ENCODE measurements at regions not wholly inside any gene's neighbourhood (a gene's known extent, or its start where the extent isn't known, plus 50 kb on each side); places are given as distances from the start of the nearest gene placed in this dataset.
A peak's percentile ranks its signal among the peaks of the same experiment; 100 is the strongest.

DNA sequence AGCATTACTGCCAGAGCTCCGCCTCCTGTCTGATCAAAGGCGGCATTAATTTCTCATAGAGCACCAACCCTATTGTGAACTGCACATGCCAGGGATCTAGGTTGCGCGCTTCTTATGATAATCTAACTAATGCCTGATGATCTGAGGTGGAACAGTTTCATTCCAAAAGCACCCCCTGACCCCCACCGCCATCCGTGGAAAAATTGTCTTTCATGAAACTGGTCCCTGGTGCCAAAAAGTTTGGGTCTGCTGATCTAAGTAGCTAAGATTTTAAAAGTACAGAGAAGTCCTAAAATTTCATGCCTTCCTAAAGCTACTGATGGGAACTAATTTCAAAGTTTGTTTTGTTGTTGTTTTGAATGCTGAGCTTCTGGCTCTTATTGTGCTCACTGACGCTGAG lies 281.6 kb downstream of the PRL start:
- WGBS (ENCODE audit: extremely low coverage, insufficient read length, low lambda C conversion rate), result no CpG with 5 or more reads among the region's 7 CpGs
- Histone ChIP-seq H2BK15ac (ENCODE audit: low read depth, low read length) (no peak overlapping the region), H3K9ac (ENCODE audit: extremely low read depth, insufficient read length, low read length) (no peak overlapping the region), H2BK5ac (ENCODE audit: insufficient read length, low read length) (no peak overlapping the region), H4K5ac (ENCODE audit: insufficient read length, low read depth, low read length) (no peak overlapping the region), H3K4me1 (ENCODE audit: insufficient read depth, low read length) (no peaks in the 10 kb centered on the region; the same call in 1 of the 2 replicates), H3K27ac (ENCODE audit: insufficient read length, low read depth, low read length) (no peak overlapping the region), H2BK120ac (ENCODE audit: low read depth, low read length, poor library complexity, severe bottlenecking) (no peak overlapping the region), H3K4me2 (ENCODE audit: insufficient read depth, insufficient read length, low read length) (no peak overlapping the region), H3K23me2 (ENCODE audit: insufficient read length, low read depth, low read length, poor library complexity, severe bottlenecking) (no peaks in the 10 kb centered on the region), H3K4ac (ENCODE audit: low read depth, low read length) (no peak overlapping the region), H3K79me1 (ENCODE audit: insufficient read depth, low read depth, low read length, poor library complexity, severe bottlenecking) (peaks cover 9% of the 10 kb centered on the region), H4K8ac (replicated peaks; ENCODE audit: insufficient read length, low read depth, low read length) (no peak overlapping the region), H3K18ac (ENCODE audit: insufficient read length, low read depth, low read length) (no peak overlapping the region), H3K14ac (ENCODE audit: insufficient read depth, low read length) (no peak overlapping the region), H3T11ph (ENCODE audit: low read length) (no peak overlapping the region), H2AK5ac (ENCODE audit: insufficient read length, low read length) (no peak overlapping the region), H2BK20ac (ENCODE audit: low read depth, low read length, poor library complexity, severe bottlenecking) (no peak overlapping the region), H3K27me3 (ENCODE audit: insufficient read depth, low read length) (no peaks in the 10 kb centered on the region), H2BK12ac (ENCODE audit: insufficient read length, low read depth, low read length) (no peak overlapping the region), H3K79me2 (ENCODE audit: insufficient read depth, low read length) (peaks cover 4% of the 10 kb centered on the region; the same call in 1 of the 2 replicates), H4K20me1 (ENCODE audit: control insufficient read depth, insufficient read depth, insufficient read length) (no peaks in the 10 kb centered on the region), H3K23ac (ENCODE audit: insufficient read length, low read depth, low read length) (no peak overlapping the region), H2AFZ (ENCODE audit: low read length) (no peak overlapping the region), H4K91ac (ENCODE audit: insufficient read length, low read depth, low read length) (no peak overlapping the region), H3K9me3 (ENCODE audit: control insufficient read depth, low read depth, low read length) (no peaks in the 10 kb centered on the region), H3K56ac (ENCODE audit: insufficient read length, low read depth, low read length) (no peak overlapping the region)
- Mint-ChIP-seq H3K9me3 (no peaks in the 10 kb centered on the region), H3K27ac (peak overlapping the region in 1 of 3 experiments; percentile 44; a peak in 3 of 7 replicates), H3K4me1 (peaks cover 19 to 25% of the 10 kb centered on the region in 2 experiments), H3K4me3 (no peak overlapping the region), H3K36me3 (ENCODE audit: insufficient read depth in 1 of 3, low read depth in 3 of 3) (peaks cover 5 to 7% (median 6%) of the 10 kb centered on the region in 3 experiments; a peak in 5 of 7 replicates), H3K27me3 (ENCODE audit: low read depth) (no peaks in the 10 kb centered on the region)
- TF ChIP-seq, protein P1, sequence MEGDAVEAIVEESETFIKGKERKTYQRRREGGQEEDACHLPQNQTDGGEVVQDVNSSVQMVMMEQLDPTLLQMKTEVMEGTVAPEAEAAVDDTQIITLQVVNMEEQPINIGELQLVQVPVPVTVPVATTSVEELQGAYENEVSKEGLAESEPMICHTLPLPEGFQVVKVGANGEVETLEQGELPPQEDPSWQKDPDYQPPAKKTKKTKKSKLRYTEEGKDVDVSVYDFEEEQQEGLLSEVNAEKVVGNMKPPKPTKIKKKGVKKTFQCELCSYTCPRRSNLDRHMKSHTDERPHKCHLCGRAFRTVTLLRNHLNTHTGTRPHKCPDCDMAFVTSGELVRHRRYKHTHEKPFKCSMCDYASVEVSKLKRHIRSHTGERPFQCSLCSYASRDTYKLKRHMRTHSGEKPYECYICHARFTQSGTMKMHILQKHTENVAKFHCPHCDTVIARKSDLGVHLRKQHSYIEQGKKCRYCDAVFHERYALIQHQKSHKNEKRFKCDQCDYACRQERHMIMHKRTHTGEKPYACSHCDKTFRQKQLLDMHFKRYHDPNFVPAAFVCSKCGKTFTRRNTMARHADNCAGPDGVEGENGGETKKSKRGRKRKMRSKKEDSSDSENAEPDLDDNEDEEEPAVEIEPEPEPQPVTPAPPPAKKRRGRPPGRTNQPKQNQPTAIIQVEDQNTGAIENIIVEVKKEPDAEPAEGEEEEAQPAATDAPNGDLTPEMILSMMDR (conservative IDR thresholded peaks at IDR 0.05), result no peak
- no peak for DNase-seq
